Activated B cell treated with CpG ODN at 0.5 μM for 24 hours (primary cell): ENCODE measurements at regions not wholly inside any gene's neighbourhood (a gene's known extent, or its start where the extent isn't known, plus 50 kb on each side); places are given as distances from the start of the nearest gene placed in this dataset.

Experiments
- ATAC-seq: fragments of 200-7000 bp; cut with Tn5 transposase; one replicate; pipeline ENCODE4 v1.10.0; 2021; ENCODE audit warnings: low read depth, mild to moderate bottlenecking, moderate library complexity
- CTCF ChIA-PET: fragments of 350-600 bp; sonication (Branson Sonifier 250); formaldehyde crosslinking; loops from one replicate; lab custom pipeline; 2021; ENCODE audit warnings: antibody characterized with exemption; lab: Charles Lee
- POLR2A ChIA-PET: fragments of 350-600 bp; sonication (Branson Sonifier 250); formaldehyde crosslinking; loops from one replicate; lab custom pipeline; 2021; ENCODE audit warnings: antibody characterized with exemption; lab: Charles Lee
- DNase-seq: peaks from one replicate; pipeline ENCODE4 v3.0.0; 2022
- H3K27ac Mint-ChIP-seq: one replicate; pipeline ENCODE4 v1.8.0; 2020; ENCODE audit warnings: mixed read lengths
- H3K27me3 Mint-ChIP-seq: one replicate; pipeline ENCODE4 v1.8.0; 2021; ENCODE audit warnings: mixed read lengths
- H3K36me3 Mint-ChIP-seq: one replicate; pipeline ENCODE4 v1.8.0; 2021; ENCODE audit warnings: low read depth, mixed read lengths
- H3K4me1 Mint-ChIP-seq: one replicate; pipeline ENCODE4 v1.8.0; 2021; ENCODE audit warnings: mixed read lengths
- H3K4me3 Mint-ChIP-seq: one replicate; pipeline ENCODE4 v1.8.0; 2020; ENCODE audit warnings: mild to moderate bottlenecking, mixed read lengths
- H3K9me3 Mint-ChIP-seq: one replicate; pipeline ENCODE4 v1.8.0; 2020; ENCODE audit warnings: mixed read lengths
- intact Hi-C: fragments of 100-400 bp; cut with micrococcal nuclease; formaldehyde crosslinking; loops from one replicate; pipeline ENCODE4 v1.15.1; 2024
- TF ChIP-seq, protein P1 (sequence below): fragments of 200-600 bp; IDR thresholded peaks from one replicate; pipeline ENCODE4 v1.8.0; 2022; ENCODE audit warnings: antibody characterized with exemption, mild to moderate bottlenecking

DNA sequence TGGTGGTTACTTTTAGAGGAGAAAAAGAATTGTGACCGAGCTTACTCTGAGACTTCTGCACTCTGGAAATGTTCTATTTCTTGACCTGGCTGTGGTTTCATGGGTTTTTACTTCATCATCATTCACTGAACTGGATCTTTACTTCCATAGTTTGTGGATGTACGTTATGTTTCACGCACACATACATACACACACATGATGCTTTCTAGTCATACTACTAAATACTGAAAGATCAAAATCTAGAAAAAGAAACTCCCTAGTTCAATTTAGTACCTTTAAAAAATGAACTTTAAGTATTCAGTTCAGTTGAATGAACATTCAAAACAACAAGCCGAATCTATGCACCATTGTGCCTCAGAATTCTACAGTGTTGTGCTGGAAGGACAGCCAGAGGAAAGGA, 65.0 kb downstream of the TEX35 start:
- intact Hi-C loops: loop anchor here (2.0 to 5.0 kb wide), 2 partner anchors 13 to 789 kb away; partner anchors contain the start of gene AXDND1
- CTCF ChIA-PET: interaction anchor here (0.8 to 3.3 kb wide), 7 partner anchors 10 to 425 kb away, joined by 3 to 10 read pairs (median 4); partner anchors contain the start of gene RALGPS2
- peak overlapping the region; percentile 81 for H3K4me3 Mint-ChIP-seq

DNA sequence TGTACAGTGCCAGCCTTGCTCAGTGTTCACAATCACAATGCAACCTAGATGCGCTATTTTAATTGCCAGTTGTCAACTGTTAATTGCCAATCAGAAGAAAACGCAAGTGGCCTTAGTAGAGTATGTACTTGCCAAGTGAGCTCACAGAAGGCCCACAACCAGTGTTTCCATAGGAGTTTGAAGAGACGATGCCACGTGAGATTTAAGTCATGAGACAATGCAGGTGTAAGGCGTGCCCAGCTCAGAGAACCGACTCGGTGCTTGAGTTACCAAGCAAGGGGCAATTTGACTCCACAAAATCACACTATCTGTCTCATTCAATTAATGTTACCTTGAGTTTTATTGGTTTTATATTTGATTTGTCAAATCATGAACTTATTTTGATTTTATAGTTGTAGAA, 65.6 kb downstream of the TEX35 start:
- ATAC-seq: no peak
- Mint-ChIP-seq H3K9me3 (no peaks in the 10 kb centered on the region), H3K4me1 (peaks cover 94% of the 10 kb centered on the region), H3K27ac (peak overlapping the region; percentile 98), H3K36me3 (peaks cover 2% of the 10 kb centered on the region), H3K4me3 (peak overlapping the region; percentile 81), H3K27me3 (no peaks in the 10 kb centered on the region)
- POLR2A ChIA-PET: interaction anchor here (0.7 to 8.5 kb wide), 14 partner anchors 8 to 266 kb away, joined by 3 to 394 read pairs (median 4); partner anchors contain the start of gene RALGPS2
- TF ChIP-seq, protein P1, sequence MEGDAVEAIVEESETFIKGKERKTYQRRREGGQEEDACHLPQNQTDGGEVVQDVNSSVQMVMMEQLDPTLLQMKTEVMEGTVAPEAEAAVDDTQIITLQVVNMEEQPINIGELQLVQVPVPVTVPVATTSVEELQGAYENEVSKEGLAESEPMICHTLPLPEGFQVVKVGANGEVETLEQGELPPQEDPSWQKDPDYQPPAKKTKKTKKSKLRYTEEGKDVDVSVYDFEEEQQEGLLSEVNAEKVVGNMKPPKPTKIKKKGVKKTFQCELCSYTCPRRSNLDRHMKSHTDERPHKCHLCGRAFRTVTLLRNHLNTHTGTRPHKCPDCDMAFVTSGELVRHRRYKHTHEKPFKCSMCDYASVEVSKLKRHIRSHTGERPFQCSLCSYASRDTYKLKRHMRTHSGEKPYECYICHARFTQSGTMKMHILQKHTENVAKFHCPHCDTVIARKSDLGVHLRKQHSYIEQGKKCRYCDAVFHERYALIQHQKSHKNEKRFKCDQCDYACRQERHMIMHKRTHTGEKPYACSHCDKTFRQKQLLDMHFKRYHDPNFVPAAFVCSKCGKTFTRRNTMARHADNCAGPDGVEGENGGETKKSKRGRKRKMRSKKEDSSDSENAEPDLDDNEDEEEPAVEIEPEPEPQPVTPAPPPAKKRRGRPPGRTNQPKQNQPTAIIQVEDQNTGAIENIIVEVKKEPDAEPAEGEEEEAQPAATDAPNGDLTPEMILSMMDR: no peak
- DNase-seq: no peak
- CTCF ChIA-PET: interaction anchor here (0.6 to 3.3 kb wide), 9 partner anchors 9 to 424 kb away, joined by 3 to 10 read pairs (median 3); partner anchors contain the start of gene RALGPS2
- intact Hi-C loops: loop anchor here (2.0 to 5.0 kb wide), 2 partner anchors 14 to 789 kb away; partner anchors contain the start of gene AXDND1

More for the DNA sequence above, 65.0 kb downstream of the TEX35 start:
- DNase-seq (no peak), ATAC-seq (no peak)
- no peaks in the 10 kb centered on the region for H3K27me3 Mint-ChIP-seq
- peak overlapping the region; percentile 98 for H3K27ac Mint-ChIP-seq
- peaks cover 6% of the 10 kb centered on the region for H3K36me3 Mint-ChIP-seq
- POLR2A ChIA-PET: interaction anchor here (1.1 to 8.5 kb wide), 7 partner anchors 10 to 148 kb away, joined by 3 to 394 read pairs (median 14); partner anchors contain the start of gene RALGPS2
- TF ChIP-seq, protein P1: no peak
- H3K9me3 Mint-ChIP-seq: no peaks in the 10 kb centered on the region
- H3K4me1 Mint-ChIP-seq: peaks cover 94% of the 10 kb centered on the region

DNA sequence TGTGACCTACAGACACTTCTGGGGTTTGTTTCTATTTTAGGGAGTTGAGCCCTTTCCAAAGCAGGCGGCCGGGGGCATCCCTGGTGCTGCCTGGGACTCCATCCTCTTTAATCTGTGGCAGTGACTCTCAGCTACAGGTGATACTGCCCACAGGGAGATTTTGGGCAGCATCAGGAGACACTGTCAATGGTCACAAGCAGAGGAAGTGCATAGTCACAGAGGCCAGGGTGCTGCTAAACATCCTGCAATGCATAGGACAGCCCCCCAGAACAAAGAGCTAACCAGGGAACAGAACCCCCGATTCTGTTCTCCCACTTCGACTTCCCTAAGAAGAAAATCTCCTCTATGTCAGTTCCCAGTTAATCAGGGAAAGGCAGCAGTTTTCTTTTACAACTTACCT, 66.2 kb downstream of the TEX35 start:
- TF ChIP-seq, protein P1: no peak
- peaks cover 3% of the 10 kb centered on the region for H3K36me3 Mint-ChIP-seq
- H3K4me1 Mint-ChIP-seq: peaks cover 94% of the 10 kb centered on the region
- peak overlapping the region; percentile 81 for H3K4me3 Mint-ChIP-seq
- no peaks in the 10 kb centered on the region for H3K27me3 Mint-ChIP-seq
- DNase-seq (no peak), ATAC-seq (peak; percentile 11)
- ChIA-PET POLR2A (interaction anchor here (0.6 to 8.5 kb wide), 19 partner anchors 8 to 289 kb away, joined by 3 to 394 read pairs (median 4); partner anchors contain the start of gene RALGPS2), CTCF (interaction anchor here (1.2 to 3.9 kb wide), 6 partner anchors 9 to 147 kb away, joined by 3 to 24 read pairs (median 5); partner anchors contain the start of gene RALGPS2)
- H3K9me3 Mint-ChIP-seq: no peaks in the 10 kb centered on the region
- intact Hi-C loops: loop anchor here (1.0 to 5.0 kb wide), 5 partner anchors 10 to 788 kb away; partner anchors contain the start of gene AXDND1
- peak overlapping the region; percentile 98 for H3K27ac Mint-ChIP-seq

DNA sequence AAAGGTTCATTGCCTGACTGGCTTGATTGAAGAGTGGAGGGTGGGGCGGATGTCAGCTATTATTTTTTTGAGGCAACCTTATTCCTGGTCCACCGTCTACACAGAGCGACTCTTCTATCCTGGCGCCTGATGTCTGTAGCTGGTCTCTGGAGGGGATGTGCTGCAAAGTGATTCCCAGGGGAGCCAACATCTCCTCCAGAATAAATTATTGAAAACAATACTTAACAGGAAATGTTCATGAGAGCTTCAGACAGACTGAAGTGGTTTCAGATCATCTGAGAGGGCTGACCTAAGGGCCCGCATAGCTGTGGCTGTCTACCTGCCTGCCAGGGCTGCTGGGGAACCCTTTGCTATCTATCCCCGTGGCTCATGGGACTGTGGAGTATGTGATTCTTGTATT, 66.7 kb downstream of the TEX35 start:
- intact Hi-C loops: loop anchor here (1.0 to 5.0 kb wide), 5 partner anchors 10 to 788 kb away; partner anchors contain the start of gene AXDND1
- Mint-ChIP-seq H3K4me1 (peaks cover 95% of the 10 kb centered on the region), H3K27ac (peak overlapping the region; percentile 98), H3K4me3 (peak overlapping the region; percentile 81), H3K27me3 (no peaks in the 10 kb centered on the region), H3K36me3 (peaks cover 3% of the 10 kb centered on the region), H3K9me3 (no peaks in the 10 kb centered on the region)
- TF ChIP-seq, protein P1: no peak
- ChIA-PET POLR2A (interaction anchor here (0.6 to 8.5 kb wide), 20 partner anchors 8 to 289 kb away, joined by 3 to 394 read pairs (median 4); partner anchors contain the start of gene RALGPS2), CTCF (interaction anchor here (1.2 to 3.9 kb wide), 4 partner anchors 9 to 147 kb away, joined by 3 to 24 read pairs (median 8); partner anchors contain the start of gene RALGPS2)
- ATAC-seq (peak; percentile 58), DNase-seq (peak; percentile 28)

DNA sequence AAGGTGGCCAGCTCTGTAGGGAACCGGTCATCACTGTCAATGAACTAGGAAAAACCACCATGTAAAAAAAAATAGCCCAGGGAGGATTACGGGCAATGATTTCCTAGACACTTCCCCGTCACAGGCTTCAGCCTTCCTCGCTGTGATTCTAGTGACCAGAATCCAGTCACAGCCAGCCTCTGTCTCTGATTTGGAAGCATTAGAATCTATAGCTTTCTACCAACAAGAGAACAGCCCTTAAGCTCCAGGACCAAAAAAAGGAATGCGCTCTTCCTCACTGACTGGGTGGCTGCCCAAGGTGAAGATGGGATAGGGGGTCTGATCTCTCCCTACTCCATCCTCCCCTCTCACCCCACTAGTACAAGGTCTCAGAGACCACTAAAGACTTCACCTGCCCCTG, 67.2 kb downstream of the TEX35 start:
- TF ChIP-seq, protein P1: no peak
- H3K27ac Mint-ChIP-seq: peak overlapping the region; percentile 98
- POLR2A ChIA-PET: interaction anchor here (0.6 to 8.5 kb wide), 19 partner anchors 7 to 264 kb away, joined by 3 to 394 read pairs (median 5); partner anchors contain the start of gene RALGPS2
- H3K4me3 Mint-ChIP-seq: peak overlapping the region; percentile 81
- no peak for DNase-seq
- CTCF ChIA-PET: interaction anchor here (1.0 to 3.9 kb wide), 7 partner anchors 8 to 146 kb away, joined by 3 to 24 read pairs (median 4); partner anchors contain the start of gene RALGPS2
- no peak for ATAC-seq
- H3K27me3 Mint-ChIP-seq: no peaks in the 10 kb centered on the region
- H3K36me3 Mint-ChIP-seq: peaks cover 3% of the 10 kb centered on the region
- intact Hi-C loops: no loop called here
- H3K9me3 Mint-ChIP-seq: no peaks in the 10 kb centered on the region
- H3K4me1 Mint-ChIP-seq: peaks cover 98% of the 10 kb centered on the region
